GM23338 (cell line): ENCODE measurements at regions not wholly inside any gene's neighbourhood (a gene's known extent, or its start where the extent isn't known, plus 50 kb on each side); places are given as distances from the start of the nearest gene placed in this dataset.

ENCODE experiments used
- ATAC-seq: fragments of 200-7000 bp; cut with Tn5 transposase; 3 replicates; pipeline ENCODE4 v1.9.1; 2020
- DNase-seq: peaks from one replicate; pipeline ENCODE4 v3.0.0-alpha.2; 2015; ENCODE audit warnings: low spot score
- H2AFZ ChIP-seq: fragments of 200-600 bp; sonication (generic); 2 replicates; pipeline ENCODE4 v1.8.0; 2016; ENCODE audit warnings: antibody characterized with exemption, mild to moderate bottlenecking, moderate library complexity
- H3F3A ChIP-seq: fragments of 200-600 bp; sonication (generic); replicated peaks from 2 replicates; pipeline ENCODE4 v1.8.0; 2017; ENCODE audit warnings: antibody characterized with exemption, mixed run types, low read depth
- H3K27ac ChIP-seq: fragments of 200-600 bp; sonication (generic); 2 replicates; pipeline ENCODE4 v1.6.1; 2016; ENCODE audit warnings: low read depth
- H3K27me3 ChIP-seq: fragments of 200-600 bp; sonication (generic); 2 replicates; pipeline ENCODE4 v1.8.0; 2016; ENCODE audit warnings: mild to moderate bottlenecking, mixed run types, moderate library complexity; ENCODE audit not compliant: insufficient read depth
- H3K36me3 ChIP-seq: fragments of 200-600 bp; sonication (generic); 2 replicates; pipeline ENCODE4 v1.8.0; 2016; ENCODE audit warnings: mild to moderate bottlenecking; ENCODE audit not compliant: insufficient read depth
- H3K4me1 ChIP-seq: fragments of 200-600 bp; sonication (generic); 2 replicates; pipeline ENCODE4 v1.8.0; 2016; ENCODE audit warnings: mild to moderate bottlenecking, moderate library complexity; ENCODE audit not compliant: insufficient read depth
- H3K4me2 ChIP-seq: fragments of 200-600 bp; sonication (generic); 2 replicates; pipeline ENCODE4 v1.7.1; 2017; ENCODE audit warnings: mixed run types
- H3K4me3 ChIP-seq: fragments of 200-600 bp; sonication (generic); 2 replicates; pipeline ENCODE4 v1.6.1; 2016; ENCODE audit warnings: mixed run types
- H3K79me2 ChIP-seq: fragments of 200-600 bp; sonication (generic); replicated peaks from 2 replicates; pipeline ENCODE4 v1.8.0; 2017; ENCODE audit warnings: mild to moderate bottlenecking; ENCODE audit not compliant: insufficient read depth
- H3K9me2 ChIP-seq: fragments of 200-600 bp; sonication (generic); 2 replicates; pipeline ENCODE4 v1.8.0; 2017; ENCODE audit not compliant: insufficient read depth
- H4K20me1 ChIP-seq: fragments of 200-600 bp; sonication (generic); replicated peaks from 2 replicates; pipeline ENCODE4 v1.8.0; 2017; ENCODE audit warnings: mild to moderate bottlenecking; ENCODE audit not compliant: insufficient read depth
- H3K27ac Mint-ChIP-seq: 2 replicates; pipeline ENCODE4 v1.8.0; 2020; ENCODE audit warnings: inconsistent platforms, mild to moderate bottlenecking, moderate library complexity, mixed read lengths
- H3K27me3 Mint-ChIP-seq: 3 replicates; pipeline ENCODE4 v1.8.0; 2022; ENCODE audit warnings: low read depth, mild to moderate bottlenecking, moderate library complexity, mixed read lengths, inconsistent platforms; ENCODE audit not compliant: insufficient read depth, poor library complexity
- H3K36me3 Mint-ChIP-seq: 3 replicates; pipeline ENCODE4 v1.8.0; 2021; ENCODE audit warnings: low read depth, mild to moderate bottlenecking, inconsistent platforms, moderate library complexity, mixed read lengths
- H3K4me1 Mint-ChIP-seq: 3 replicates; pipeline ENCODE4 v1.8.0; 2020; ENCODE audit warnings: mild to moderate bottlenecking, inconsistent platforms, mixed read lengths
- H3K4me3 Mint-ChIP-seq: 3 replicates; pipeline ENCODE4 v1.8.0; 2021; ENCODE audit warnings: moderate library complexity, mild to moderate bottlenecking, inconsistent platforms, mixed read lengths
- H3K9me3 Mint-ChIP-seq: 3 replicates; pipeline ENCODE4 v1.8.0; 2020; ENCODE audit warnings: moderate library complexity, mild to moderate bottlenecking, inconsistent platforms, mixed read lengths
- CREB1 ChIP-seq: fragments of 250-450 bp; sonication (Bioruptor Pico); IDR thresholded peaks from 2 replicates; pipeline ENCODE4 v1.5.0; 2020; ENCODE audit warnings: low read depth, mild to moderate bottlenecking, moderate library complexity
- EZH2 ChIP-seq: fragments of 200-600 bp; sonication (generic); IDR thresholded peaks from one replicate; pipeline ENCODE4 v1.8.0; 2017; ENCODE audit warnings: antibody characterized with exemption, mild to moderate bottlenecking, low read depth; ENCODE audit not compliant: unreplicated experiment
- EZH2phosphoT487 ChIP-seq: fragments of 200-600 bp; sonication (generic); IDR thresholded peaks from one replicate; pipeline ENCODE4 v1.8.1; 2018; ENCODE audit warnings: antibody characterized with exemption; ENCODE audit not compliant: unreplicated experiment
- JUNB ChIP-seq: IDR thresholded peaks from one replicate; pipeline ENCODE4 v1.6.1; 2016; ENCODE audit warnings: antibody characterized with exemption; ENCODE audit not compliant: unreplicated experiment
- NANOG ChIP-seq: IDR thresholded peaks from 2 replicates; pipeline ENCODE4 v1.6.1; 2016; ENCODE audit warnings: antibody characterized with exemption, borderline replicate concordance
- POLR2AphosphoS5 ChIP-seq: IDR thresholded peaks from 2 replicates; pipeline ENCODE4 v1.6.1; 2016; ENCODE audit warnings: antibody characterized with exemption, low read depth
- STAT1 ChIP-seq: IDR thresholded peaks from one replicate; pipeline ENCODE4 v1.6.1; 2016; ENCODE audit warnings: antibody characterized with exemption; ENCODE audit not compliant: unreplicated experiment
- ZNF331 ChIP-seq: fragments of 250-450 bp; sonication (Bioruptor Pico); IDR thresholded peaks from 2 replicates; pipeline ENCODE4 v1.5.0; 2020; ENCODE audit warnings: low read depth, mild to moderate bottlenecking, moderate library complexity
- TF ChIP-seq, protein P1 (sequence below): fragments of 250-450 bp; sonication (Bioruptor Pico); IDR thresholded peaks from 2 replicates; pipeline ENCODE4 v1.5.0; 2020; ENCODE audit warnings: mild to moderate bottlenecking, moderate library complexity
- TF ChIP-seq, protein P2 (sequence below): IDR thresholded peaks from one replicate; pipeline ENCODE4 v1.6.1; 2018; ENCODE audit warnings: antibody characterized with exemption; ENCODE audit not compliant: unreplicated experiment
- TF ChIP-seq, protein P3 (sequence below): IDR thresholded peaks from 2 replicates; pipeline ENCODE4 v1.6.1; 2016; ENCODE audit warnings: antibody characterized with exemption
- TF ChIP-seq, protein P4 (sequence below), 2 experiments: fragments of 200-600 bp in 1 of 2; sonication (generic) in 1 of 2; conservative IDR thresholded peaks; 2 replicates each; pipeline versions ENCODE4 v1.5.1 to v1.6.1; 2016 to 2017; ENCODE audit warnings: antibody characterized with exemption in 2 of 2, low read depth in 2 of 2, mild to moderate bottlenecking in 2 of 2, moderate library complexity in 1 of 2

DNA sequence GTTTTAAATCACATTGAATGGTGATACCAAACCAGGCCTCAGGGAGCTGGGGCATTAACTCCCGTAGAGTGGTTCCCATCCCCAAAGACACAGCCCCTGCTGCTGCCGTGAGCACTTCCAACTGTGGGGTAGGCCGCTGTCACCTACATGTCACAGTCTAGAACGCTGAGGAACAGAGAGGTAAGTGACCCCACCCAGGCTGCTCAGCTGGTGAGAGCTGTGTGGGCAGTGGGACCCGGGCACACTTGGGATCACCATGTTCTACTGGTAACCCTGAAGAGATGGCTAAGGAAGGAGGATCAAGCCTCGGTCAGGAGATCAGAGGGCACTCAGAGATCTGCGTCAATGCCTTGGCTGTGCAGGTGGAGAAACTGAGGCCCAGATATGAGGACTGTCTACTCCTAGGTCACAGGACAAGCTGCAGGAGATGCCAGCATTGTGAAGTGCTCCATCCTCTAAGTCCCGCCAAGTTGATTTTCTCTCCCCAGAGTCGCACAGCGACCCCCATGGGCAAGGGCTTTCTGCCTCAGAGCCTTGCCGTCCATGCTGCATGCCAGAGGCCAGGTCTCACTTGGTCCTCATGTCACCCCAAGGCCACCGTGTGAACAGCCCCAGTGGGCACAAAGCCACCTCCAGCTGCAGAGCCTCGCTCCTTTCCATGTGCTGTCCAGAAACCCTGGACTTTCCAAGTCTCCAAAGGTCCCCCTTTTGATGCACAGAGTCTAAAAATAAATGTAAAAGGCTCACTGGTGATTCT, 144.2 kb upstream of the OTOS start (continued):
- TF ChIP-seq, protein P1, sequence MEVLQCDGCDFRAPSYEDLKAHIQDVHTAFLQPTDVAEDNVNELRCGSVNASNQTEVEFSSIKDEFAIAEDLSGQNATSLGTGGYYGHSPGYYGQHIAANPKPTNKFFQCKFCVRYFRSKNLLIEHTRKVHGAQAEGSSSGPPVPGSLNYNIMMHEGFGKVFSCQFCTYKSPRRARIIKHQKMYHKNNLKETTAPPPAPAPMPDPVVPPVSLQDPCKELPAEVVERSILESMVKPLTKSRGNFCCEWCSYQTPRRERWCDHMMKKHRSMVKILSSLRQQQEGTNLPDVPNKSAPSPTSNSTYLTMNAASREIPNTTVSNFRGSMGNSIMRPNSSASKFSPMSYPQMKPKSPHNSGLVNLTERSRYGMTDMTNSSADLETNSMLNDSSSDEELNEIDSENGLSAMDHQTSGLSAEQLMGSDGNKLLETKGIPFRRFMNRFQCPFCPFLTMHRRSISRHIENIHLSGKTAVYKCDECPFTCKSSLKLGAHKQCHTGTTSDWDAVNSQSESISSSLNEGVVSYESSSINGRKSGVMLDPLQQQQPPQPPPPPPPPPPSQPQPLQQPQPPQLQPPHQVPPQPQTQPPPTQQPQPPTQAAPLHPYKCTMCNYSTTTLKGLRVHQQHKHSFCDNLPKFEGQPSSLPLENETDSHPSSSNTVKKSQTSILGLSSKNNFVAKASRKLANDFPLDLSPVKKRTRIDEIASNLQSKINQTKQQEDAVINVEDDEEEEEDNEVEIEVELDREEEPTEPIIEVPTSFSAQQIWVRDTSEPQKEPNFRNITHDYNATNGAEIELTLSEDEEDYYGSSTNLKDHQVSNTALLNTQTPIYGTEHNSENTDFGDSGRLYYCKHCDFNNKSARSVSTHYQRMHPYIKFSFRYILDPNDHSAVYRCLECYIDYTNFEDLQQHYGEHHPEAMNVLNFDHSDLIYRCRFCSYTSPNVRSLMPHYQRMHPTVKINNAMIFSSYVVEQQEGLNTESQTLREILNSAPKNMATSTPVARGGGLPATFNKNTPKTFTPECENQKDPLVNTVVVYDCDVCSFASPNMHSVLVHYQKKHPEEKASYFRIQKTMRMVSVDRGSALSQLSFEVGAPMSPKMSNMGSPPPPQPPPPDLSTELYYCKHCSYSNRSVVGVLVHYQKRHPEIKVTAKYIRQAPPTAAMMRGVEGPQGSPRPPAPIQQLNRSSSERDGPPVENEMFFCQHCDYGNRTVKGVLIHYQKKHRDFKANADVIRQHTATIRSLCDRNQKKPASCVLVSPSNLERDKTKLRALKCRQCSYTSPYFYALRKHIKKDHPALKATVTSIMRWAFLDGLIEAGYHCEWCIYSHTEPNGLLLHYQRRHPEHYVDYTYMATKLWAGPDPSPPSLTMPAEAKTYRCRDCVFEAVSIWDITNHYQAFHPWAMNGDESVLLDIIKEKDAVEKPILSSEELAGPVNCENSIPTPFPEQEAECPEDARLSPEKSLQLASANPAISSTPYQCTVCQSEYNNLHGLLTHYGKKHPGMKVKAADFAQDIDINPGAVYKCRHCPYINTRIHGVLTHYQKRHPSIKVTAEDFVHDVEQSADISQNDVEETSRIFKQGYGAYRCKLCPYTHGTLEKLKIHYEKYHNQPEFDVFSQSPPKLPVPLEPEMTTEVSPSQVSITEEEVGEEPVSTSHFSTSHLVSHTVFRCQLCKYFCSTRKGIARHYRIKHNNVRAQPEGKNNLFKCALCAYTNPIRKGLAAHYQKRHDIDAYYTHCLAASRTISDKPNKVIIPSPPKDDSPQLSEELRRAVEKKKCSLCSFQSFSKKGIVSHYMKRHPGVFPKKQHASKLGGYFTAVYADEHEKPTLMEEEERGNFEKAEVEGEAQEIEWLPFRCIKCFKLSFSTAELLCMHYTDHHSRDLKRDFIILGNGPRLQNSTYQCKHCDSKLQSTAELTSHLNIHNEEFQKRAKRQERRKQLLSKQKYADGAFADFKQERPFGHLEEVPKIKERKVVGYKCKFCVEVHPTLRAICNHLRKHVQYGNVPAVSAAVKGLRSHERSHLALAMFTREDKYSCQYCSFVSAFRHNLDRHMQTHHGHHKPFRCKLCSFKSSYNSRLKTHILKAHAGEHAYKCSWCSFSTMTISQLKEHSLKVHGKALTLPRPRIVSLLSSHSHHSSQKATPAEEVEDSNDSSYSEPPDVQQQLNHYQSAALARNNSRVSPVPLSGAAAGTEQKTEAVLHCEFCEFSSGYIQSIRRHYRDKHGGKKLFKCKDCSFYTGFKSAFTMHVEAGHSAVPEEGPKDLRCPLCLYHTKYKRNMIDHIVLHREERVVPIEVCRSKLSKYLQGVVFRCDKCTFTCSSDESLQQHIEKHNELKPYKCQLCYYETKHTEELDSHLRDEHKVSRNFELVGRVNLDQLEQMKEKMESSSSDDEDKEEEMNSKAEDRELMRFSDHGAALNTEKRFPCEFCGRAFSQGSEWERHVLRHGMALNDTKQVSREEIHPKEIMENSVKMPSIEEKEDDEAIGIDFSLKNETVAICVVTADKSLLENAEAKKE (CRISPR knock-in tag) = no peak

DNA sequence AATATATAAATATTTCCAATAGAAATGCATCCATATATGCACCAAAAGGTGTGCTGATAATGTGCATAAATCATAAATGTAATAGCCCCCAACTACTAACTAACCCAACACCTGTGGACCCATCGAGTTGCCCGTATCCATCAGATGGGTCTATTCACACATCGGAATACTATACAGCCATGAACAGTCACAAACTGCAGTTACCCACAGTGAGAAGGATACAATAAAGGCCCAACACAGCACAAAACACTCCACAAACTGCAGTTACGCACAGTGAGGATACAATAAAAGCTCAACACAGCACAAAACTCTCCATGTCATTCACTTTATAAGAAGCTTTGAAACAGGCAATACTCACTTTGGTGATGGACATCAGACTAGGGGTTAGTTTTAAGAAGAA, 145.3 kb upstream of the OTOS start:
- no peak overlapping the region for H3K4me3 ChIP-seq
- no peaks in the 10 kb centered on the region for H3K4me1 ChIP-seq
- H3F3A ChIP-seq = no peaks in the 10 kb centered on the region
- H3K36me3 ChIP-seq = no peaks in the 10 kb centered on the region
- Mint-ChIP-seq H3K27ac (no peak overlapping the region), H3K9me3 (no peaks in the 10 kb centered on the region; the same call in 2 of the 3 replicates), H3K4me3 (no peak overlapping the region), H3K4me1 (no peaks in the 10 kb centered on the region), H3K27me3 (peaks cover 5% of the 10 kb centered on the region), H3K36me3 (no peaks in the 10 kb centered on the region)
- no peak for ATAC-seq
- H3K4me2 ChIP-seq = no peak overlapping the region
- no peak overlapping the region for H2AFZ ChIP-seq
- no peaks in the 10 kb centered on the region for H3K9me2 ChIP-seq
- H3K27me3 ChIP-seq = no peaks in the 10 kb centered on the region
- no peak for DNase-seq
- H3K79me2 ChIP-seq = no peaks in the 10 kb centered on the region
- H4K20me1 ChIP-seq = no peaks in the 10 kb centered on the region
- no peak overlapping the region for H3K27ac ChIP-seq
- TF ChIP-seq CREB1 (CRISPR knock-in tag) (no peak), JUNB (no peak), EZH2phosphoT487 (no peak), POLR2AphosphoS5 (no peak), ZNF331 (no peak), EZH2 (no peak), NANOG (no peak), STAT1 (no peak)
- TF ChIP-seq, protein P2, sequence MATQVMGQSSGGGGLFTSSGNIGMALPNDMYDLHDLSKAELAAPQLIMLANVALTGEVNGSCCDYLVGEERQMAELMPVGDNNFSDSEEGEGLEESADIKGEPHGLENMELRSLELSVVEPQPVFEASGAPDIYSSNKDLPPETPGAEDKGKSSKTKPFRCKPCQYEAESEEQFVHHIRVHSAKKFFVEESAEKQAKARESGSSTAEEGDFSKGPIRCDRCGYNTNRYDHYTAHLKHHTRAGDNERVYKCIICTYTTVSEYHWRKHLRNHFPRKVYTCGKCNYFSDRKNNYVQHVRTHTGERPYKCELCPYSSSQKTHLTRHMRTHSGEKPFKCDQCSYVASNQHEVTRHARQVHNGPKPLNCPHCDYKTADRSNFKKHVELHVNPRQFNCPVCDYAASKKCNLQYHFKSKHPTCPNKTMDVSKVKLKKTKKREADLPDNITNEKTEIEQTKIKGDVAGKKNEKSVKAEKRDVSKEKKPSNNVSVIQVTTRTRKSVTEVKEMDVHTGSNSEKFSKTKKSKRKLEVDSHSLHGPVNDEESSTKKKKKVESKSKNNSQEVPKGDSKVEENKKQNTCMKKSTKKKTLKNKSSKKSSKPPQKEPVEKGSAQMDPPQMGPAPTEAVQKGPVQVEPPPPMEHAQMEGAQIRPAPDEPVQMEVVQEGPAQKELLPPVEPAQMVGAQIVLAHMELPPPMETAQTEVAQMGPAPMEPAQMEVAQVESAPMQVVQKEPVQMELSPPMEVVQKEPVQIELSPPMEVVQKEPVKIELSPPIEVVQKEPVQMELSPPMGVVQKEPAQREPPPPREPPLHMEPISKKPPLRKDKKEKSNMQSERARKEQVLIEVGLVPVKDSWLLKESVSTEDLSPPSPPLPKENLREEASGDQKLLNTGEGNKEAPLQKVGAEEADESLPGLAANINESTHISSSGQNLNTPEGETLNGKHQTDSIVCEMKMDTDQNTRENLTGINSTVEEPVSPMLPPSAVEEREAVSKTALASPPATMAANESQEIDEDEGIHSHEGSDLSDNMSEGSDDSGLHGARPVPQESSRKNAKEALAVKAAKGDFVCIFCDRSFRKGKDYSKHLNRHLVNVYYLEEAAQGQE = no peak
- TF ChIP-seq, protein P3, sequence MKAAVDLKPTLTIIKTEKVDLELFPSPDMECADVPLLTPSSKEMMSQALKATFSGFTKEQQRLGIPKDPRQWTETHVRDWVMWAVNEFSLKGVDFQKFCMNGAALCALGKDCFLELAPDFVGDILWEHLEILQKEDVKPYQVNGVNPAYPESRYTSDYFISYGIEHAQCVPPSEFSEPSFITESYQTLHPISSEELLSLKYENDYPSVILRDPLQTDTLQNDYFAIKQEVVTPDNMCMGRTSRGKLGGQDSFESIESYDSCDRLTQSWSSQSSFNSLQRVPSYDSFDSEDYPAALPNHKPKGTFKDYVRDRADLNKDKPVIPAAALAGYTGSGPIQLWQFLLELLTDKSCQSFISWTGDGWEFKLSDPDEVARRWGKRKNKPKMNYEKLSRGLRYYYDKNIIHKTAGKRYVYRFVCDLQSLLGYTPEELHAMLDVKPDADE = no peak
- TF ChIP-seq, protein P4, sequence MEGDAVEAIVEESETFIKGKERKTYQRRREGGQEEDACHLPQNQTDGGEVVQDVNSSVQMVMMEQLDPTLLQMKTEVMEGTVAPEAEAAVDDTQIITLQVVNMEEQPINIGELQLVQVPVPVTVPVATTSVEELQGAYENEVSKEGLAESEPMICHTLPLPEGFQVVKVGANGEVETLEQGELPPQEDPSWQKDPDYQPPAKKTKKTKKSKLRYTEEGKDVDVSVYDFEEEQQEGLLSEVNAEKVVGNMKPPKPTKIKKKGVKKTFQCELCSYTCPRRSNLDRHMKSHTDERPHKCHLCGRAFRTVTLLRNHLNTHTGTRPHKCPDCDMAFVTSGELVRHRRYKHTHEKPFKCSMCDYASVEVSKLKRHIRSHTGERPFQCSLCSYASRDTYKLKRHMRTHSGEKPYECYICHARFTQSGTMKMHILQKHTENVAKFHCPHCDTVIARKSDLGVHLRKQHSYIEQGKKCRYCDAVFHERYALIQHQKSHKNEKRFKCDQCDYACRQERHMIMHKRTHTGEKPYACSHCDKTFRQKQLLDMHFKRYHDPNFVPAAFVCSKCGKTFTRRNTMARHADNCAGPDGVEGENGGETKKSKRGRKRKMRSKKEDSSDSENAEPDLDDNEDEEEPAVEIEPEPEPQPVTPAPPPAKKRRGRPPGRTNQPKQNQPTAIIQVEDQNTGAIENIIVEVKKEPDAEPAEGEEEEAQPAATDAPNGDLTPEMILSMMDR (conservative IDR thresholded peaks at IDR 0.05; ENCODE audit: low read depth in 2 of 2) = no peak
